H1 (cell line): ENCODE measurements at regions not wholly inside any gene's neighbourhood (a gene's known extent, or its start where the extent isn't known, plus 50 kb on each side); places are given as distances from the start of the nearest gene placed in this dataset.

Source experiments
- CTCF ChIA-PET: fragments of 300-600 bp; sonication (Branson Sonifier 250); formaldehyde crosslinking; loops from one replicate; lab custom pipeline; 2021; ENCODE audit not compliant: partially characterized antibody; lab: Charles Lee
- POLR2A ChIA-PET: fragments of 300-600 bp; sonication (Branson Sonifier 250); formaldehyde crosslinking; loops from one replicate; lab custom pipeline; 2021; ENCODE audit warnings: inconsistent platforms; ENCODE audit not compliant: partially characterized antibody; lab: Charles Lee
- DNase-seq, 2 experiments: peaks; one replicate each; pipeline versions ENCODE4 v3.0.0 to v3.0.0-alpha.2; 2010 to 2022; ENCODE audit warnings: low spot score in 2 of 2, low read depth in 1 of 2, mixed read lengths in 1 of 2
- FAIRE-seq: peaks from 2 replicates; lab custom pipeline; 2011; peaks lifted over from hg19 to GRCh38; lab: Jason Lieb, UNC
- H2AFZ ChIP-seq: 2 replicates; pipeline ENCODE4 v1.8.1; 2012; ENCODE audit warnings: low read length, inconsistent platforms
- H2AK5ac ChIP-seq: 2 replicates; pipeline ENCODE4 v1.6.1; 2013; ENCODE audit warnings: low read depth, low read length
- H2BK120ac ChIP-seq: replicated peaks from 2 replicates; pipeline ENCODE3; 2013; ENCODE audit warnings: low read depth, low read length, inconsistent platforms
- H2BK12ac ChIP-seq: 2 replicates; pipeline ENCODE4 v1.6.1; 2013; ENCODE audit warnings: low read depth, low read length
- H2BK15ac ChIP-seq: 2 replicates; pipeline ENCODE4 v1.6.1; 2013; ENCODE audit warnings: low read length
- H2BK20ac ChIP-seq: 2 replicates; pipeline ENCODE4 v1.6.1; 2013; ENCODE audit warnings: low read length
- H2BK5ac ChIP-seq: 2 replicates; pipeline ENCODE4 v1.6.1; 2013; ENCODE audit warnings: low read depth, low read length
- H3K14ac ChIP-seq: 2 replicates; pipeline ENCODE4 v1.6.1; 2013; ENCODE audit warnings: inconsistent platforms; ENCODE audit not compliant: insufficient read length
- H3K18ac ChIP-seq: 2 replicates; pipeline ENCODE4 v1.6.1; 2013; ENCODE audit warnings: low read length; ENCODE audit errors: extremely low read depth
- H3K23ac ChIP-seq: 2 replicates; pipeline ENCODE4 v1.6.1; 2013; ENCODE audit warnings: inconsistent platforms; ENCODE audit not compliant: insufficient read length
- H3K23me2 ChIP-seq: 2 replicates; pipeline ENCODE4 v1.6.1; 2013; ENCODE audit warnings: low read depth, low read length
- H3K27ac ChIP-seq: 2 replicates; pipeline ENCODE4 v1.6.1; 2011; ENCODE audit warnings: low read depth, low read length, inconsistent platforms
- H3K27me3 ChIP-seq, 4 experiments: replicated peaks in 1 of 4; 1 replicate in 1 of 4; 2 replicates in 3 of 4; pipeline versions ENCODE4 v1.6.1 to v1.8.1; 2011 to 2013; ENCODE audit warnings: low read length in 3 of 4, mild to moderate bottlenecking in 3 of 4, inconsistent platforms in 2 of 4, mixed read lengths in 2 of 4, moderate library complexity in 1 of 4; ENCODE audit not compliant: control insufficient read depth in 3 of 4, insufficient read depth in 3 of 4; ENCODE audit errors: extremely low read depth in 1 of 4
- H3K36me3 ChIP-seq, 4 experiments: 2 replicates each; pipeline versions ENCODE4 v1.6.1 to v1.8.1; 2011 to 2013; ENCODE audit warnings: mild to moderate bottlenecking in 4 of 4, low read length in 3 of 4, moderate library complexity in 2 of 4, control low read depth in 1 of 4, inconsistent platforms in 1 of 4; ENCODE audit not compliant: insufficient read depth in 4 of 4, control insufficient read depth in 2 of 4
- H3K4ac ChIP-seq: replicated peaks from 2 replicates; pipeline ENCODE3; 2013; ENCODE audit warnings: low read length, low read depth, mixed read lengths, inconsistent platforms; ENCODE audit not compliant: insufficient read length
- H3K4me1 ChIP-seq, 4 experiments: replicated peaks in 1 of 4; 1 replicate in 1 of 4; 2 replicates in 3 of 4; pipeline versions ENCODE4 v1.6.1 to v1.8.1; 2011 to 2013; ENCODE audit warnings: low read length in 3 of 4, inconsistent platforms in 2 of 4, mixed read lengths in 1 of 4; ENCODE audit not compliant: insufficient read depth in 4 of 4, control insufficient read depth in 3 of 4
- H3K4me2 ChIP-seq, 2 experiments: 2 replicates each; pipeline versions ENCODE4 v1.6.1 to v1.8.1; 2011 to 2013; ENCODE audit warnings: low read depth in 2 of 2, low read length in 2 of 2, control low read depth in 1 of 2, inconsistent platforms in 1 of 2, mild to moderate bottlenecking in 1 of 2; ENCODE audit not compliant: insufficient read depth in 1 of 2
- H3K4me3 ChIP-seq, 4 experiments: fragments of 200-600, 300-600 bp in 1 of 4; sonication (generic), shearing (Covaris generic), sonication (Bioruptor Twin) in 1 of 4; 2 replicates each; pipeline versions ENCODE4 v1.5.1 to v1.8.1; 2011 to 2016; ENCODE audit warnings: low read length in 4 of 4, low read depth in 3 of 4, control low read depth in 2 of 4, inconsistent platforms in 2 of 4, mild to moderate bottlenecking in 2 of 4, mixed read lengths in 1 of 4, moderate library complexity in 1 of 4; ENCODE audit not compliant: insufficient read depth in 2 of 4; ENCODE audit errors: extremely low read depth in 1 of 4
- H3K56ac ChIP-seq: replicated peaks from 2 replicates; pipeline ENCODE3; 2013; ENCODE audit warnings: low read depth, mild to moderate bottlenecking, mixed read lengths, low read length, inconsistent platforms; ENCODE audit not compliant: insufficient read length
- H3K79me1 ChIP-seq: 2 replicates; pipeline ENCODE4 v1.6.1; 2013; ENCODE audit warnings: low read depth, low read length, control low read depth
- H3K79me2 ChIP-seq, 2 experiments: 2 replicates each; pipeline versions ENCODE4 v1.6.1 to v1.8.1; 2012 to 2013; ENCODE audit warnings: low read length in 2 of 2, mild to moderate bottlenecking in 2 of 2, inconsistent platforms in 1 of 2; ENCODE audit not compliant: insufficient read depth in 2 of 2, control insufficient read depth in 1 of 2
- H3K9ac ChIP-seq, 4 experiments: replicated peaks in 1 of 4; 1 replicate in 1 of 4; 2 replicates in 3 of 4; pipeline versions ENCODE4 v1.6.1 to v1.8.1; 2011 to 2013; ENCODE audit warnings: low read depth in 3 of 4, low read length in 3 of 4, control low read depth in 2 of 4, mild to moderate bottlenecking in 2 of 4, moderate library complexity in 2 of 4, inconsistent platforms in 1 of 4; ENCODE audit errors: extremely low read depth in 1 of 4
- H3K9me3 ChIP-seq, 2 experiments: 2 replicates each; pipeline versions ENCODE4 v1.6.1 to v1.8.1; 2012 to 2013; ENCODE audit warnings: mild to moderate bottlenecking in 2 of 2, moderate library complexity in 2 of 2, control low read depth in 1 of 2, inconsistent platforms in 1 of 2, low read depth in 1 of 2, low read length in 1 of 2, mixed read lengths in 1 of 2; ENCODE audit not compliant: insufficient read depth in 2 of 2
- H4K20me1 ChIP-seq, 2 experiments: replicated peaks in 1 of 2; 2 replicates each; pipeline versions ENCODE3 to v1.8.1; 2011 to 2013; ENCODE audit warnings: inconsistent platforms in 2 of 2, low read length in 2 of 2, mild to moderate bottlenecking in 1 of 2; ENCODE audit not compliant: insufficient read depth in 2 of 2, control insufficient read depth in 1 of 2
- H4K5ac ChIP-seq: 2 replicates; pipeline ENCODE4 v1.6.1; 2013; ENCODE audit warnings: low read length, low read depth, mixed read lengths, inconsistent platforms; ENCODE audit not compliant: insufficient read length
- H4K8ac ChIP-seq: 2 replicates; pipeline ENCODE4 v1.8.0; 2013; ENCODE audit warnings: mild to moderate bottlenecking, moderate library complexity, low read length, inconsistent platforms; ENCODE audit not compliant: insufficient read depth; ENCODE audit errors: extremely low read depth
- H4K91ac ChIP-seq: replicated peaks from 2 replicates; pipeline ENCODE3; 2013; ENCODE audit warnings: low read length, mixed read lengths, inconsistent platforms; ENCODE audit not compliant: insufficient read length
- BCL11A ChIP-seq, 2 experiments: IDR thresholded peaks; one replicate each; pipeline ENCODE4 v1.6.1; 2011; ENCODE audit warnings: low read depth in 2 of 2, low read length in 2 of 2, mild to moderate bottlenecking in 2 of 2
- CEBPB ChIP-seq: IDR thresholded peaks from 2 replicates; pipeline ENCODE4 v1.6.1; 2012; ENCODE audit warnings: low read depth, low read length
- RFX5 ChIP-seq: IDR thresholded peaks from 2 replicates; pipeline ENCODE4 v1.6.1; 2011; ENCODE audit warnings: low read depth, low read length, improper control_type of control experiment, borderline replicate concordance
- SIN3A ChIP-seq, 2 experiments: IDR thresholded peaks in 1 of 2; conservative IDR thresholded peaks in 1 of 2; 2 replicates each; pipeline ENCODE4 v1.6.1; 2011 to 2012; ENCODE audit warnings: low read length in 2 of 2, improper control_type of control experiment in 1 of 2, low read depth in 1 of 2, mild to moderate bottlenecking in 1 of 2
- SP4 ChIP-seq: IDR thresholded peaks from 2 replicates; pipeline ENCODE4 v1.6.1; 2012; ENCODE audit warnings: low read length, inconsistent platforms
- TAF1 ChIP-seq: IDR thresholded peaks from 2 replicates; pipeline ENCODE4 v1.6.1; 2011; ENCODE audit warnings: mild to moderate bottlenecking, low read depth, low read length
- TBP ChIP-seq: IDR thresholded peaks from 2 replicates; pipeline ENCODE4 v1.6.1; 2011; ENCODE audit warnings: low read depth, low read length, improper control_type of control experiment
- YY1 ChIP-seq: IDR thresholded peaks from 2 replicates; pipeline ENCODE4 v1.6.1; 2011; ENCODE audit warnings: low read depth, mild to moderate bottlenecking, low read length
- WGBS, 2 experiments: shearing (Covaris generic) in 1 of 2; methylation state at CpG; one replicate each; pipeline versions ENCODE4 v1.1.6 to v1.1.7; 2013 to 2015; ENCODE audit warnings: low lambda C conversion rate in 2 of 2, mixed read lengths in 2 of 2, inconsistent platforms in 1 of 2, low coverage in 1 of 2, missing lambda C conversion rate in 1 of 2; ENCODE audit not compliant: insufficient replicate concordance in 2 of 2, insufficient coverage in 1 of 2, insufficient read length in 1 of 2; ENCODE audit errors: extremely low coverage in 1 of 2, missing lambda C conversion rate in 1 of 2; 5-methylcytosine and 5-hydroxymethylcytosine counted together
- TF ChIP-seq, protein P1 (sequence below), 3 experiments: IDR thresholded peaks; 1 replicate in 2 of 3; 2 replicates in 1 of 3; pipeline versions ENCODE4 v1.5.1 to v1.6.1; 2011; ENCODE audit warnings: low read length in 3 of 3, mild to moderate bottlenecking in 3 of 3, inconsistent platforms in 2 of 3, low read depth in 1 of 3, moderate library complexity in 1 of 3; ENCODE audit not compliant: insufficient read depth in 1 of 3; ENCODE audit errors: control extremely low read depth in 1 of 3

GRCh38 chr7:23912065-23912464 is 202.0 kb downstream of the STK31 start:
- Histone ChIP-seq H3K18ac (no peak overlapping the region), H3K56ac (no peak overlapping the region), H3K23me2 (no peaks in the 10 kb centered on the region), H4K91ac (no peak overlapping the region), H4K5ac (no peak overlapping the region), H3K4me2 (no peak overlapping the region), H3K4me1 (no peaks in the 10 kb centered on the region), H3K36me3 (no peaks in the 10 kb centered on the region; a peak in 1 of 8 replicates), H2BK5ac (no peak overlapping the region), H3K23ac (no peak overlapping the region), H4K8ac (no peak overlapping the region), H2BK12ac (no peak overlapping the region), H3K79me2 (no peaks in the 10 kb centered on the region), H2AK5ac (no peak overlapping the region), H2BK15ac (no peak overlapping the region), H4K20me1 (no peaks in the 10 kb centered on the region), H3K9ac (no peak overlapping the region), H3K27me3 (no peaks in the 10 kb centered on the region), H3K4ac (no peak overlapping the region), H3K4me3 (no peak overlapping the region), H3K27ac (no peak overlapping the region), H2BK120ac (no peak overlapping the region), H2AFZ (no peak overlapping the region), H3K79me1 (no peaks in the 10 kb centered on the region), H3K9me3 (no peaks in the 10 kb centered on the region), H2BK20ac (no peak overlapping the region), H3K14ac (no peak overlapping the region)
- FAIRE-seq (no peak), DNase-seq (no peak)
- CTCF ChIA-PET, result no interaction called here
- 97% methylated on average over 2 of the region's 2 CpGs; no CpG with 5 or more reads in 1 of the 2 experiments for WGBS, 2 experiments
- POLR2A ChIA-PET, result no interaction called here
- TF ChIP-seq RFX5, result no peak
- no peak for TF ChIP-seq TBP
- TF ChIP-seq SIN3A (conservative IDR thresholded peaks at IDR 0.05 in 1 of 2, IDR thresholded peaks at IDR 0.05 in 1 of 2; ENCODE audit: low read depth in 1 of 2, low read length in 2 of 2), result no peak
- TF ChIP-seq YY1, result no peak
- TF ChIP-seq BCL11A (IDR thresholded peaks at IDR 0.05; ENCODE audit: low read depth in 2 of 2, low read length in 2 of 2), result no peak
- TF ChIP-seq TAF1, result no peak
- TF ChIP-seq CEBPB, result no peak
- no peak for TF ChIP-seq SP4
- TF ChIP-seq, protein P1, sequence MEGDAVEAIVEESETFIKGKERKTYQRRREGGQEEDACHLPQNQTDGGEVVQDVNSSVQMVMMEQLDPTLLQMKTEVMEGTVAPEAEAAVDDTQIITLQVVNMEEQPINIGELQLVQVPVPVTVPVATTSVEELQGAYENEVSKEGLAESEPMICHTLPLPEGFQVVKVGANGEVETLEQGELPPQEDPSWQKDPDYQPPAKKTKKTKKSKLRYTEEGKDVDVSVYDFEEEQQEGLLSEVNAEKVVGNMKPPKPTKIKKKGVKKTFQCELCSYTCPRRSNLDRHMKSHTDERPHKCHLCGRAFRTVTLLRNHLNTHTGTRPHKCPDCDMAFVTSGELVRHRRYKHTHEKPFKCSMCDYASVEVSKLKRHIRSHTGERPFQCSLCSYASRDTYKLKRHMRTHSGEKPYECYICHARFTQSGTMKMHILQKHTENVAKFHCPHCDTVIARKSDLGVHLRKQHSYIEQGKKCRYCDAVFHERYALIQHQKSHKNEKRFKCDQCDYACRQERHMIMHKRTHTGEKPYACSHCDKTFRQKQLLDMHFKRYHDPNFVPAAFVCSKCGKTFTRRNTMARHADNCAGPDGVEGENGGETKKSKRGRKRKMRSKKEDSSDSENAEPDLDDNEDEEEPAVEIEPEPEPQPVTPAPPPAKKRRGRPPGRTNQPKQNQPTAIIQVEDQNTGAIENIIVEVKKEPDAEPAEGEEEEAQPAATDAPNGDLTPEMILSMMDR (IDR thresholded peaks at IDR 0.05; ENCODE audit: control extremely low read depth in 1 of 3, insufficient read depth in 1 of 3, low read depth in 1 of 3, low read length in 3 of 3), result no peak
